GM19035 (cell line): ENCODE measurements at regions not wholly inside any gene's neighbourhood (a gene's known extent, or its start where the extent isn't known, plus 50 kb on each side); places are given as distances from the start of the nearest gene placed in this dataset.

Experiments
- ATAC-seq: cut with Tn5 transposase; IDR thresholded peaks from one replicate; pipeline ENCODE4 v1.9.1; 2021; ENCODE audit not compliant: unreplicated experiment

- no peak for ATAC-seq
Measured at GRCh38 chr2:225100269-225100668, 58.0 kb upstream of the DOCK10 start.

GRCh38 chr2:225097035-225097434 lies 54.8 kb upstream of the DOCK10 start:
- no peak for ATAC-seq
